ENCODE measurements at regions not wholly inside any gene's neighbourhood (a gene's known extent, or its start where the extent isn't known, plus 50 kb on each side); places are given as distances from the start of the nearest gene placed in this dataset.
"Not testable (repeated sequence)": the region's sequence is repeated elsewhere in the genome, so short reads cannot be mapped to it uniquely, and the experiment has no call there.

GRCh38 chr3:94500146-94500545 lies 437.3 kb downstream of the NSUN3 start:
- no peak for DNase-seq

GRCh38 chr3:94507354-94507753 lies 444.5 kb downstream of the NSUN3 start:
- not testable (repeated sequence) for DNase-seq

GRCh38 chr3:94512876-94513275 lies 450.0 kb downstream of the NSUN3 start:
- DNase-seq = no peak

- peak in 3 of 56 donors; percentile 1 to 3 (median 3) for DNase-seq
Measured at GRCh38 chr3:94513600-94513999, 450.7 kb downstream of the NSUN3 start.

- DNase-seq = no peak
Measured at GRCh38 chr3:94515983-94516382, 453.1 kb downstream of the NSUN3 start.

GRCh38 chr3:94520364-94520763 lies 457.5 kb downstream of the NSUN3 start:
- no peak for DNase-seq

GRCh38 chr3:94522488-94522887 lies 459.6 kb downstream of the NSUN3 start:
- DNase-seq = no peak

GRCh38 chr3:94524102-94524919 lies 461.4 kb downstream of the NSUN3 start:
- DNase-seq = no peak

- DNase-seq = peak in 6 of 56 donors; percentile 1 to 8 (median 4)
Measured at GRCh38 chr3:94525043-94525442, 462.2 kb downstream of the NSUN3 start.

GRCh38 chr3:94529816-94530215 lies 467.0 kb downstream of the NSUN3 start:
- no peak for DNase-seq

- no peak for DNase-seq
Measured at GRCh38 chr3:94532951-94533350, 470.1 kb downstream of the NSUN3 start.

GRCh38 chr3:94539937-94540336 lies 477.1 kb downstream of the NSUN3 start:
- DNase-seq = no peak

GRCh38 chr3:94543161-94543560 lies 480.3 kb downstream of the NSUN3 start:
- DNase-seq = no peak

GRCh38 chr3:94544131-94544789 lies 481.4 kb downstream of the NSUN3 start:
- no peak for DNase-seq

- DNase-seq = no peak
Measured at GRCh38 chr3:94548581-94549316, 485.9 kb downstream of the NSUN3 start.

GRCh38 chr3:94561094-94561493 lies 498.2 kb downstream of the NSUN3 start:
- DNase-seq = no peak

- no peak for DNase-seq
Measured at GRCh38 chr3:94564247-94564646, 501.4 kb downstream of the NSUN3 start.

GRCh38 chr3:94568041-94568440 lies 505.2 kb downstream of the NSUN3 start:
- DNase-seq = no peak

- no peak for DNase-seq
Measured at GRCh38 chr3:94573337-94573736, 510.5 kb downstream of the NSUN3 start.

GRCh38 chr3:94587291-94587690 lies 524.4 kb downstream of the NSUN3 start:
- no peak for DNase-seq

GRCh38 chr3:94593526-94594150 lies 530.8 kb downstream of the NSUN3 start:
- DNase-seq = no peak

- no peak for DNase-seq
Measured at GRCh38 chr3:94596141-94596540, 533.3 kb downstream of the NSUN3 start.
